ENCODE measurements at regions not wholly inside any gene's neighbourhood (a gene's known extent, or its start where the extent isn't known, plus 50 kb on each side); places are given as distances from the start of the nearest gene placed in this dataset.

DNA sequence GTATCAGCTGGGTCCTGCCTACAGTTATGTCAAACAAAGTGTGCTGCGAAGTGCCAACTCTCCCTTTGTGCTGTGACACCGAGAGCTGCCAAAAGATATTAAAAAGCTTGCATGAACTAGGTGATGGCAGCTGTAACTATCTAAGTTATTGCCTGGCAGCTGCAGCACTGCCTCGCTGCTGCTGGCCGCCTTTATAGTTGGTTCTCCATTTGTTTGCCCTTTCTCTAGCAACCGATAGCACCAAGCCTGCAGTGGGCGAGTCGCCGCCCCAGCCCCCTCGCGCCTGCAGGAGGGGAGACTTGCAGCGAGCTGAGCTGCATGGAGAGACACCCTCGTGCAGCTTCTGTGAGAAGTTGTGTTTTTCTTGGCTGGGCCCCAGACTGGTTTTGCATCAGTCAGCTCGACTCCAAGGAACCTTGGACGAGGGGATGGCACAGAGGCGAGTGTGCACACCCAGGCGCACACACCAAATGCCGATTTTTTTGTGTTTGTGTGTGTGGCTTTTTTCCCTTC lies 330.6 kb downstream of the RPS6KC1 start:
- TF ChIP-seq, protein P1, sequence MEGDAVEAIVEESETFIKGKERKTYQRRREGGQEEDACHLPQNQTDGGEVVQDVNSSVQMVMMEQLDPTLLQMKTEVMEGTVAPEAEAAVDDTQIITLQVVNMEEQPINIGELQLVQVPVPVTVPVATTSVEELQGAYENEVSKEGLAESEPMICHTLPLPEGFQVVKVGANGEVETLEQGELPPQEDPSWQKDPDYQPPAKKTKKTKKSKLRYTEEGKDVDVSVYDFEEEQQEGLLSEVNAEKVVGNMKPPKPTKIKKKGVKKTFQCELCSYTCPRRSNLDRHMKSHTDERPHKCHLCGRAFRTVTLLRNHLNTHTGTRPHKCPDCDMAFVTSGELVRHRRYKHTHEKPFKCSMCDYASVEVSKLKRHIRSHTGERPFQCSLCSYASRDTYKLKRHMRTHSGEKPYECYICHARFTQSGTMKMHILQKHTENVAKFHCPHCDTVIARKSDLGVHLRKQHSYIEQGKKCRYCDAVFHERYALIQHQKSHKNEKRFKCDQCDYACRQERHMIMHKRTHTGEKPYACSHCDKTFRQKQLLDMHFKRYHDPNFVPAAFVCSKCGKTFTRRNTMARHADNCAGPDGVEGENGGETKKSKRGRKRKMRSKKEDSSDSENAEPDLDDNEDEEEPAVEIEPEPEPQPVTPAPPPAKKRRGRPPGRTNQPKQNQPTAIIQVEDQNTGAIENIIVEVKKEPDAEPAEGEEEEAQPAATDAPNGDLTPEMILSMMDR (IDR thresholded peaks at IDR 0.05) = no peak
- TF ChIP-seq POLR2AphosphoS5 (IDR thresholded peaks at IDR 0.05) = no peak
